A549 (cell line): ENCODE measurements at regions not wholly inside any gene's neighbourhood (a gene's known extent, or its start where the extent isn't known, plus 50 kb on each side); places are given as distances from the start of the nearest gene placed in this dataset.

Source experiments
- CHD2 ChIP-seq: fragments of 150-350 bp; IDR thresholded peaks from 2 replicates; pipeline ENCODE4 v1.6.1; 2014; ENCODE audit warnings: low read length; ENCODE audit not compliant: partially characterized antibody
- EP300 ChIP-seq, 2 experiments: fragments of >200 bp; sonication (Bioruptor Twin); formaldehyde crosslinking; IDR thresholded peaks; 2 replicates in 1 of 2; 3 replicates in 1 of 2; pipeline ENCODE4 v1.6.1; 2016 to 2017
- JUN ChIP-seq, 2 experiments: fragments of >200 bp; sonication (Bioruptor Twin); formaldehyde crosslinking; IDR thresholded peaks; 2 replicates in 1 of 2; 3 replicates in 1 of 2; pipeline ENCODE4 v1.6.1; 2016 to 2017
- JUNB ChIP-seq: fragments of >200 bp; sonication (Bioruptor Twin); formaldehyde crosslinking; IDR thresholded peaks from 2 replicates; pipeline ENCODE4 v1.6.1; 2016
- KDM5A ChIP-seq: fragments of 200-600 bp; sonication (generic); IDR thresholded peaks from 2 replicates; pipeline ENCODE4 v1.6.1; 2016; ENCODE audit warnings: antibody characterized with exemption, mild to moderate bottlenecking
- MYC ChIP-seq: IDR thresholded peaks from 2 replicates; pipeline ENCODE4 v1.6.1; 2012; ENCODE audit warnings: mild to moderate bottlenecking, inconsistent platforms, low read length, improper control_type of control experiment, borderline replicate concordance
- RAD21 ChIP-seq, 2 experiments: fragments of >200 bp in 1 of 2; sonication (Bioruptor Twin) in 1 of 2; formaldehyde crosslinking in 1 of 2; IDR thresholded peaks in 1 of 2; conservative IDR thresholded peaks in 1 of 2; 2 replicates in 1 of 2; 3 replicates in 1 of 2; pipeline ENCODE4 v1.6.1; 2012 to 2018; ENCODE audit warnings: inconsistent platforms in 1 of 2
- RARB ChIP-seq: fragments of 250-450 bp; sonication (Bioruptor Pico); IDR thresholded peaks from 2 replicates; pipeline ENCODE4 v1.8.0; 2021; ENCODE audit warnings: mild to moderate bottlenecking, moderate library complexity
- TP53 ChIP-seq: fragments of 250-450 bp; sonication (Bioruptor Pico); IDR thresholded peaks from 2 replicates; pipeline ENCODE4 v1.5.0; 2021; ENCODE audit warnings: mild to moderate bottlenecking, moderate library complexity
- TF ChIP-seq, protein P1 (sequence below): fragments of >200 bp; sonication (Bioruptor Twin); formaldehyde crosslinking; IDR thresholded peaks from 3 replicates; pipeline ENCODE4 v1.5.1; 2016
- TF ChIP-seq, protein P2 (sequence below): IDR thresholded peaks from 2 replicates; pipeline ENCODE4 v1.6.1; 2012

DNA sequence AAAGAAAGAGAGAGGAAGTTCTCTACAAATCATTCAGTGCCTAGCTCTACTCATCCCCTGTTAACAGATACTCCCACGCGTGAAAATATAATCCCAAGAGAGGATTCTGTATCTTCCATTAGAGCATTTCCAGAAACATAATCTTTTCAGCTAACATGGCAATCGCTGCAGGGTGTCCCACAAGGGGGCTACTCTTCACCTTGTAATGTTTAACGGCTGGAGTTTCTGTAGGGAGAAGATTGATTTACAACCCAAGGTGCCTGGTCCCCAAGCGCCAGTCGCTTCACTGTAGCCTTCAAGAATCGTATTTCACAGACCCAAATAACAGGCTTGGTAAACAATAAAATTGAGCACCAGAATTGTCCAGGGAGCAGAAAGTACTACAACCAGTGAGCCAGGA lies 318.7 kb downstream of the TLE1 start:
- TF ChIP-seq JUN (IDR thresholded peaks at IDR 0.05): no peak
- TF ChIP-seq, protein P1, sequence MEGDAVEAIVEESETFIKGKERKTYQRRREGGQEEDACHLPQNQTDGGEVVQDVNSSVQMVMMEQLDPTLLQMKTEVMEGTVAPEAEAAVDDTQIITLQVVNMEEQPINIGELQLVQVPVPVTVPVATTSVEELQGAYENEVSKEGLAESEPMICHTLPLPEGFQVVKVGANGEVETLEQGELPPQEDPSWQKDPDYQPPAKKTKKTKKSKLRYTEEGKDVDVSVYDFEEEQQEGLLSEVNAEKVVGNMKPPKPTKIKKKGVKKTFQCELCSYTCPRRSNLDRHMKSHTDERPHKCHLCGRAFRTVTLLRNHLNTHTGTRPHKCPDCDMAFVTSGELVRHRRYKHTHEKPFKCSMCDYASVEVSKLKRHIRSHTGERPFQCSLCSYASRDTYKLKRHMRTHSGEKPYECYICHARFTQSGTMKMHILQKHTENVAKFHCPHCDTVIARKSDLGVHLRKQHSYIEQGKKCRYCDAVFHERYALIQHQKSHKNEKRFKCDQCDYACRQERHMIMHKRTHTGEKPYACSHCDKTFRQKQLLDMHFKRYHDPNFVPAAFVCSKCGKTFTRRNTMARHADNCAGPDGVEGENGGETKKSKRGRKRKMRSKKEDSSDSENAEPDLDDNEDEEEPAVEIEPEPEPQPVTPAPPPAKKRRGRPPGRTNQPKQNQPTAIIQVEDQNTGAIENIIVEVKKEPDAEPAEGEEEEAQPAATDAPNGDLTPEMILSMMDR: no peak
- TF ChIP-seq JUNB: no peak
- no peak for TF ChIP-seq RAD21 (conservative IDR thresholded peaks at IDR 0.05 in 1 of 2, IDR thresholded peaks at IDR 0.05 in 1 of 2)
- TF ChIP-seq EP300 (IDR thresholded peaks at IDR 0.05): no peak
- TF ChIP-seq RARB (CRISPR knock-in tag): no peak
- TF ChIP-seq MYC: no peak
- TF ChIP-seq, protein P2, sequence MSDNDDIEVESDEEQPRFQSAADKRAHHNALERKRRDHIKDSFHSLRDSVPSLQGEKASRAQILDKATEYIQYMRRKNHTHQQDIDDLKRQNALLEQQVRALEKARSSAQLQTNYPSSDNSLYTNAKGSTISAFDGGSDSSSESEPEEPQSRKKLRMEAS: no peak
- TF ChIP-seq TP53: no peak
- TF ChIP-seq CHD2: no peak
- TF ChIP-seq KDM5A: no peak
